Endometrium (tissue), 2 donors: ENCODE measurements at regions not wholly inside any gene's neighbourhood (a gene's known extent, or its start where the extent isn't known, plus 50 kb on each side); places are given as distances from the start of the nearest gene placed in this dataset.

Experiments
- FAIRE-seq: peaks from 2 replicates; lab custom pipeline; 2012; peaks lifted over from hg19 to GRCh38; lab: Jason Lieb, UNC
- donor health status: control.
- donor health status: control.

DNA sequence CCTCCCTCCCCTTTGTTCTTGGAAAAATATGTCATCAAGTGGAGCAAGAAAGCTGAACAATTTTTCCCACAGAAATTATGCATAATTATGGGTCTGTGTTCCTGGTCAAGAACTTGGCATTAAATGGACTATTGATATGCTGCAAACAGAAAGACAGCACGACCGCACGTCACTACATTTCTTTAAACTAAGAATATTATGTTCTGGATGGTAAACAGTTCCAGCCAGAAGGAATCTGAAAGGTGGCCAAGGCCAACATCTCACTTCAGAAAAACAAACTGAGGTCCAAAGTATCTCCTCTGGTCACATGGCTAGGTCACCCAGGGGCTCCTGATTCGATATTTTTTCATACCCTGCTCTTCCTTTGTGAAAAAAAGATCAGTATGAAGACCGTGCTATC, 173.3 kb upstream of the GAS1 start:
- FAIRE-seq = no peak

DNA sequence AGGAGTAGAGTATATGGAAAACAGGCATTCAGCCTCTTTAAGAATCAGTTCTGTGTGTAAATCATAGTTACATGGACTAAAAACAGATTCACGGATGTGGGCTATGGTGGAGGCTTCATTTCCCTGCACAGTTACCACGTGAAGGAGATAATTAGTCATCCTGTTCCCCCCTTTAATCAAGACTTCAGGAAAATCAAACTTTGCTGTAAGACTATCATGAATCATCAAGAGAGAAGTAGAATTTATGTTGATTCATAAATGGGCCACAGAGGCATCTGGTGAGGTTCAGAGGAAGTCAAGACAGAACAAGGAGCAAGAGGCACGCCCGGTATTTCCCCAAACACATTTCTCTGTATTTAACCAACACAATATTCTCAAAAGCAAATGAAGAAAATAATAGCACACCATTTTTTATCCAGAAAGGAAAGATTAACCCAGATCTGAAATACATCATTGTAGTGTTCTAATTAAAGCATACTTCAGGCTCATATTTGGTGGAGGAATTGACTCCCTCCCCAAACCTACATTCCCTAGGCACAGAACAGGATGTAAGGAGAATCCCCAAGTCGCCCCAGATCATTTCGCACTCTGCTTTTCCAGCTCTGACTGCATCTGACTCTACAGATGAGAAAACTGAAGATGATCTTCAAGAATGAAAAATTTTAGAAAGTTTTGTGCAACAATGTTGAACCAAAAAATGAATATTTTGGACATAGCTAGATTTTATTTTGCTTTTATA, 175.8 kb upstream of the GAS1 start:
- no peak for FAIRE-seq

DNA sequence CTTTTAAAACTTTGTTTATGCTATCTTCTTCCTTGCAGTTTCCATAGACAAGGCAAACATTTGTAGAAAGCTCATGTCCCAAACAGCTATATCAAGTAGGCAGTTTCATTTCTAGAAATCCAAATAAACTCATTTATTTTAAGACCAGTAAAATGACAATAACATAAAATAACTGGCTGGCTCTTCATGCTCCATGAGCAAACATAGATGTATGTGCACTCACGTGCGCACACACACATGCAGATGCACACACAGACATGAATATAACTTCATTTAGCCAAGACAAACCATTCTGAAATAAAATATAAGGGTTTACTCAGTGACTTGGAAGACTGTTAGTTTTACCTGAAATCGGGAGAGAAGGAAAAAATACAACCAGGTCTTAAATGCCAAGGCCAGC, 176.5 kb upstream of the GAS1 start:
- FAIRE-seq = no peak

DNA sequence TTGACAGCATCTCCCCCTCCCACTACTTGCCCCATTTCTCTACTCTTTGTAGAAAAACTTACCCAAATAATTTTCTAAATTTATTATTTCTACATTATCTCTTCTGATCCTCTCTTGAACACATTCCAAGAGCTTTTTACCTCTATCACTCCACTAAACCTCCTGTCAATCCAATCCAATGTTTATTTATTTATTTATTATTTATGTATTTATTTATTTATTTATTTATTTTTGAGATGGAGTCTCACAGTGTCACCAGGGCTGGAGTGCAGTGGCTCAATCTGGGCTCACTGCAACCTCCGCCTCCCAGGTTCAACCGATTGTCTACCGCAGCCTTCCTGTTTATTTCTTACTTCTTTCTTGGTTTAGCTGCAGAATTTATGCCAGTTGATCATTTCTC, 178.5 kb upstream of the GAS1 start:
- no peak for FAIRE-seq

DNA sequence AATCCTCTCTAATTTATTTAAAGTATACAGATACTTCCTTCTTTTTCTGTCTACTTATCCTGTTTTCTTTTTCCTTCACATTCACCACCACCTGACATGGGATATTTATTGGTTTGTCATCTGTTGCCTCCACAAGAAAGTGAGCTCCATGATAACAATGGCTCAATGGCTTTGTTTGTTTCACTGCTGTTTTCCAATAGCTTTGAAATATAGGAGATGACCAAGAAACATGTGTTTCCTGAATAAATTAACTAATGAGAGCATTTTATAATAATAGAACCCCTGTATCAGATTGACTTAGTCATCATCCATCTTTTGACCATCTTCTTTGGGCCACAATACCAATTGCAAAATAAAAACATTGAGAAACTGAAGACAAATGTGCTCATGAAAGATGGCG, 180.2 kb upstream of the GAS1 start:
- no peak for FAIRE-seq

DNA sequence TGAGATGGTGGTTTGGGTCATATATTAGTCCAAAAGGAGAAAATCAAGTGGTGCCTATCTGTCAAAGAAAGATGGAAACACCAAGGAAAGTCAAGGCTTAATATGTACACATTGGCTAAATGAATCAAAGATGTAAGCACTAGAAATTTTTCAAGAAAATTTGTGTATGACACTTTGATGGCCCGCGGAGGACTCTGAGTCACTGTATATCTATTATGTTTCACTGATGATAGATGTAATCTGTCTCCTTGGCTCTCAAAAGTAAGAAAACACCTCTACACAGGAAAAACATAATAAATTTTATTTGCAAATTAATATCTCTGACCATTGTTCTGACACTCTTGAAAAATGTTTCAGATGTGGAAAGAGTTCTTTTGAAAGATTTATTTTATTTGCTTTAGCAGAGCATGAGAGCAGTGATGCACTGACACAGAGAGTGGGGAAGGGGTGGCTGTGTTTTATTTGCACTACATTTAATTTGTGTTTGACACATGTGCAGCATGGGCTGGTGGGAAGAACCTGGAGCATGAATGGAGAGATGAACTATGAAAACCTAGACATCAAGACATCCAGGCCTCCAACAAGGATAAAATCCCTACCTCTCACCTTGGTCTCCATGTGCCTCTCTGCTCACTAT, 180.8 kb upstream of the GAS1 start:
- no peak for FAIRE-seq

DNA sequence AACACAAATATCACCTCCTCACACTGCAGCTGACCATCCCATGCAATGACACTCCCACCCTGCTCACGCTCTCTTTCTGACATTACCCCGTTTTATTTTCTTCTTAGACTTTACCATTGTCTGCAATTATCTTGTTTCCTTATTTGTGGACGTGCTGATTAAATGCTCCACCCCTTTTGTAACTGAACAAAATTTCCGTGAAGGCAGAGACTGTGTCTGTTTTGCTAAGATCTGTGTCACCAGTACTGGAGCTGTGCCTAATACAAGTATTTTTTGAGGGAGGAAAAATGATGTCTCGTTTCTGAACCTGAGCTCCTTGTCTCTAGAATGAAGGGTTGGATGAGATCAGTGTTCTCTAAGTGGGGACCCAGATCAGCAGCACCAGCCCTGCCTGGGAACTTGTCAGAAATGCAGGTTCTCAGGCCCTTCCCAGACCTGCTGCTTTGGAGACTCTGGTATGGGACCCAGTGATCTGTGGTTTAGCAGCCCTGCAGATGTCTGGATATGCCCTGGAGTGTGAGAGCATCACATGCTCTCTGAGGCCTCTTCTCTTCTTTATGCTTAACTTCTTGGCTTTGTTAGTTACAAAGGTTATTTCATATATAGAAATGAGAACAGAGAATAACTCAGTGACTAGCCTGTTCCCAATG, 181.7 kb upstream of the GAS1 start:
- FAIRE-seq = no peak

DNA sequence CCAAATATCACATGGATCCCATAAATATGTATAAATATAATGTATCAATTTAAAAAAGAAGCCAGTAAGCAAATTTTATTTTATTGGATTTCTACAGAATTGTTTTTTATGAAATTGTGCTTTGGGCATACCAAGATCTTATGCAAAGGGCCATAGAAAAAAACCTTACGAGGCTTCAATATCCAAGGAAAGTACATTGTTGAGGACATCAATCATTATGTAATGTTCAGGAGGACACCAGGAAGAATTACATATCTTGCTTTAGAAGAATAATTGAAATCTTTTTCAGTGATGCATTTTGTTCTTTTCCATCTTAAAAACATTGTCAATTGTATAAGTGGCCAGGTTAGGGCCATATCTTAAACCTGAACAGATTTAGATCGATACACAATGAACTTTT, 187.8 kb upstream of the GAS1 start:
- no peak for FAIRE-seq

DNA sequence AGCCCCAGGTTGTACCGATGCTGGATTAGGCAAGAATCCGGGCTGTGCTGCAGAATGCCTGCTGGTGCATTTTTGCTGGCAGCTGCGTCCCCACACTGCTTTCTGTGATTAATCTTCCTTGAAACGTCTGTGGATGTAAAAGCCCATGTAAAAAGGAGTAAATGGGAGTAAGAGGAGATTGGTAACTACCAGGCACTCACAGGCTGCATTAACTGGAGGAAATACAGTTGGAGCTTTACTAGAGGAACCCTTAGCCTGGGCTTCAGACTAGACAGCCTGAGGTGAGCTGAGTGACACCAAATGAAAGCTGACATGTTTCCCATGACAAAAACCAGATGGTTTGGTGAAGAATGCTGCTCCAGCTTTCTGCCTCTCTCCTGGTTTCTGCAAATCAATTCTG, 190.4 kb upstream of the GAS1 start:
- no peak for FAIRE-seq

DNA sequence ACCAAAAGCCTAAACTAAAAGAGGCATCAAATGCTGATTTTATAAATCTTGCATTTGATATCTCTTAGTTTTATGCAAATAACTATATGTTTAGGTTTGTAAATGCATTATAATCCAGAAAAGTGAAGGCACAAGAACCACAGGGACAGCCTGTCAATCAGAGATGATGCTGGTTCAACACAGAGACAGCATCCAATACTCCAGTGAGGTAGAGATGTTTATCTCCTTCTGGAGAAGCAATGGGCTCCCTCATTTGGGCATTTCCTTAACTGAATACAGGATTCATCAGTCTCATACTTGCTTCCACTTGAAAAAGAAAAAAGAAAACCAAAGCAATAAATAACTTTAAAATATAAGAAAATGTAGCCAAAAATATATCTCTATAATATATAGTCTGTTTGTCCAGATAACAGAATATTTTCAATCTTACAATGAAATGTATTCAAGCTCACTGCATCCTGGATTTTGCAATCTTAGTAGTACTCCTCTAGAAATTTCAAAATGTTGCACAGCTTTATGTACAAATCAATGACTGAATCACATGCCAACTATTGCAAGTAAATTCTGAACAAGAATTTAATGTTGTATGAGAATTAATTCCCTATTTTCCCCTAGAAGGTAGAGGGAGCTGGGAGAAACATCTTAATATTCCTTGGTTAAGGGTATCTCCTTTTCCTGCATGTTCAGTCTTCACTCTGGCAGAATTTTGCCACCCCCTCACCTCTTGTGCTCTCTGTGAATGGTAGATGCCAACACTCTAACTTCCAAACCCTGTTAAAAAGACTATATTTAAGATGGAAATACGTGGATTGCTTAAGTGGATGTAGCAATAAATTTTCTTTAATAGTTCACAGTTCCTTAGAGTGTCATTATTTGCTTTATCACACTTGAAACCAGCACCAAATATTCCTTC, 191.1 kb upstream of the GAS1 start:
- FAIRE-seq = no peak

DNA sequence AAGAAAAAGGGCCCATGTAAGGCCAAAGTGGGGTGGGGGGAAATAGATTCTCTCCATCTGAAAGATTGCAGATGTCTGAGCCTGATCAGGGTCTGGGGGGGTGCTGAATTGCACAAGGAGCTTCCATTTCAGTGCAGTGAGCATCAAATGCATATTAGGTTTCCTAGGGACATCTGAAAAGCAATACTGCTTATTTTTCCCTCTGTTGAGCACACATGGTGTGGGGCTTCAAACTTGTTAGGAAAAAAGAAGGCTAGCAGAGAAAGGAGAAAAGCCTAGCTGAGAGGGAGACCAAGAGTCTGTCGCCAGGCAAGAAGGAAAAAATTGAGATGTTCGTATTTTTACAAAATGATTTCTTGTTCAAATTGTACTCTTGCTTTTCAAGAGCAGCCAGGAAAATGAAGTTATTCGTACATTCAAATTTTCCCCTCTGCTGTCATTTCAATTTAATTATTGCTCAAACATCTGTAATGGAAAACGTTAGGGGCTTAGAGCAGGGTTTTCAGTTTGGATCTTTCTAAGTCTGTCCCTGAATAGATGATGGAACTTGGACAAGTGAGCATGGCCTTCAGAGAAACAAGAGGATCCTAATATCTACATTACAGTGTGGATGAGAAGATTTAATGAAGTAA, 191.9 kb upstream of the GAS1 start:
- FAIRE-seq = no peak

DNA sequence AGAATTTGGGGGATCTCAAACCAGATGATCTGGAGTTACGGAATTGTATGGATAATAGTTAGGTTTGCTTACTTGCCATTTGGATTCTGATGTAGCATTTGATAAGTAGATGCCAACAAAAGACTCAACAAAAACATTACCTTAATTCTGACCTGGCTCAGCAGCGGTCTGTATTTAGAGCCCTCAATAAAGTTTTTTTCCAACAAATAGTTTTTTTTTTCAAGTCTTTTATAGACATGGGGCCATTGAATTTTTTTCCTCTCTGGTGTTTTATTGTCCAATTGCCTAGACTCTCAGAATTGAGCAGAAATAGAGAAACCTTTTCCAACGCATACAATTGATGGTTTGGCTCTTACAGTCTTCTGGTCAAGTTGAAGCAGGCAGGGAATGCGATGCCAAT, 192.8 kb upstream of the GAS1 start:
- no peak for FAIRE-seq

DNA sequence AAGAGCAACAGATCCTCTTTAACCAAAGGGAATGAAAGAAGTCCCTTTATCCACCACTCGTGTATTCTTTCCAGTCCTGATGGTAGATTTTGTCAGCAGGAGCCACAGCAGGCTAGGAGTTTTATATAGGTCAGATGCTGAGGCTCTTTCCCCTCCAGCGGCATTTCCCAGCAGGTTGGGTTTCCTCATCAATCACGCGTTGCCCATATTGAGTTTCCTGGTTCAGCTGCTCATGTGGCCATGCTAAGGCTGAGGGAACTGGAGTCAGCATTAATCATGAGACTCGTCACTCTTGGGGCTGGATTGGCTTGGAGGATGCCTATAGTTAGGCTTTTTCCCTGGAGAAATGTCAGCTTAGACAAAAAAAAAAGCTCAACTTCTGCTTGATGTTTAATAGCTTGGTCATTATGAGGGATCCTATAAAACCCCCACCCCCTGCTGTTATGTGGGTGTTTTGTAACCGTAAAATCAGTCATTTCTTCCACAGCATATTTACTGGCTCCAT, 193.4 kb upstream of the GAS1 start:
- no peak for FAIRE-seq

DNA sequence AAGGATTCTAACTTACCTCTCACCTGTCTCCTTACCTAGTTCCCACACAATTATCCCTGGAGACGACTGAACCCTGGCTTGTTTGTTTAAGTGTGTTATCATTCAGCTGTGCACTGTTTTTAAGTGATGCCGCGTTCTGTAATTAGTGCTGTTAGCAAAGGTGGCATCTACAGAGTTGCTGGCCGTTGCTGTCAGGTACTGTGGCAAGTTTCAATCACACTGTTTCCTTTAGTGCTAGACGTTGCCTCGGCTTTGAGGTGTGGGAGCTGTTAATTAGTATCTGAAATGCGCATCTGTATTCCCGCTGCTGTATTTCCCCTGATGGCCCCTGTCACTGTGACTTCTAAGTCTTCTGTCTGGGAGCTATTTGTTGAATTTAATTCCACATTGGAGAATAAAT, 193.8 kb upstream of the GAS1 start:
- no peak for FAIRE-seq

DNA sequence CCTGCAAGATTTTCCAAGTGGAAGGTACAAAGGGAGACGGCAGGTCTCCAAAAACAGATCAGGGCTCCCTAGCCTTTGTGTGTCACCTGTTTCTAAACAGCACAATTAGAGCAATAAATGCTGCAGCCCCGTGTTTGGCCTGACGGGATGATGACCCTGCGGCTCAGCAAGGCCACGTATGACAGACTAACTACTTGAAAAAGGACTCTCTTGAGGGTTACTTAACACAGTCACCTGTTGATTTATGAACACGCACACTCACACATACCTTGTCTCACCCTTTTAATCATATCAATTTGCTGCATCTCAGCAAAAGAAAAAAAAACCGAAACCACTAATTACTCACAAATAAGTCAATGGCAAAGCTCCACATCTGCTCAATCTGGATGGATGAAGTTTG, 199.6 kb upstream of the GAS1 start:
- FAIRE-seq = no peak

DNA sequence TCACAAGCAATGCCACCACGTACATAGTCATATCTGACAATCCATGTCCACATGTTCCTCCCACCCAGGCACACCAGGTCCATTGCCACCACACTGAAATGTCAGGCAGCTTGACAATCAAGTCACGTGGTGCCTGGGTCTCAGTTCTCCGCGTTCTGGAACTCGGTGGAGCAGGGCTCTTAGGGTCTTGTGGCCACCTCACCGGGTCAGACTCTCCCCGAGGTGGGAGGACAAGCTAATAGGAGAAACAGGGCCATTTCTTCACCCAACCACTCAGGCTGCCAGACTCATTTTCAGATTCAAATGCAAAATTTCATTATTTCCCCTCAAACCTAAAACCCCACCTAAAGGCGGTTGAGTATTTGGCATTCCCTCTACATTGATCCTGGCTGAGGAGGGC, 200.5 kb upstream of the GAS1 start:
- FAIRE-seq = no peak

DNA sequence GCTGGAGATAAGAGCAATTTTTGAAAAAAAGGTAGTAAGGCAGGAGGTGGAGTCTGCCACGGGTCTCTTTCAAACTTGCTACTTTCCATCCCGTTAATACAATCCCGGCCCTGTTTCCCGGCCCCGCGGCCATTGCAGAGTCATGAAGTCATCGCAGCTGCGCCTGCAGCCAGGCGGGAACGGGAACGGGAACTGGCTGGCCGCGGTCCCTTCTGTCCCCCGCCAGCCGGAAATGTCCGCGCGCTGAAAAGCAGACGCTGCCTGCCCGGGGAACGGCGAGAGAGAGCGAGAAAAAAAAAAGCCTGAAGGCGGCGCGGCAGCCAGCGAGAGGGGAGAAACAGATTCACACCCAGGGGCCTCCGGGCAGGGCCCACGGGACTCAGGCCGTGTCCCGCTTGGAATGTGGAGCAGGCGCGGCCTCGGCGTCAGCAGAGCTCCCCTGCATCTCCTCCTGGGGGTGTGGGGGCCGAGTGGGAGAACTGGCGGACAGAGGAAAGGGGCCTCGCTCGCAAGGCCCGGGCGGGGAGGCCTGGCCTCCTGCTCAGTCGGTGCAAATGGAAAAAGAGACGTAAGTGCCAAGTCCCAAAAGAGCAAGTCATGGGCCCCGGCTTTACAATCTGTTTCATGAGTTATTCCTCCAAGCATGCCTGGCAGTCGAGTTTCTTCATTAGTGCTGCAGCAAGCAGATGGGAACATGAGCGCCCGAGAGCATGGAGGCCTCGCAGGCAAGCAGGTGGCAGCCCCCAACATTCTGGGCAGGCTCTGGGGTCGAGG, 201.2 kb upstream of the GAS1 start:
- FAIRE-seq = no peak

DNA sequence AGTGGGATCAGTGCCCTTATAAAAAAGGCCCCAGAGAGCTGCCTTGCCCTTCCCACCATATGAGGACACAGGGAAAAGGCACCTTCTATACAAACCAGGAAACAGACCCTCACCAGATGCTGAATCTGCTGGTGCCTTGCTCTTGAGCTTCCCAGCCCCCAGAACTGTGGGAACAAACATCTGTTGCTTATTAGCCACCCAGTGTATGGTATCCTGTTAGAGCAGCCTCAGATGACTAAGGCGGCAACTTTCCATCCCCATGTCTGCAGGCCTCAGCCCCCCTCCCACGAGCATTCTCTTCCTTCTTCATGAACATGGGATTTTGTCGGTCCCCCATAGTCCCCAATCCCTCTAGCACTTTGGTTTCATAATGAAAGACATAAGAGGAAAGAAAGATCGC, 202.5 kb upstream of the GAS1 start:
- FAIRE-seq = no peak

DNA sequence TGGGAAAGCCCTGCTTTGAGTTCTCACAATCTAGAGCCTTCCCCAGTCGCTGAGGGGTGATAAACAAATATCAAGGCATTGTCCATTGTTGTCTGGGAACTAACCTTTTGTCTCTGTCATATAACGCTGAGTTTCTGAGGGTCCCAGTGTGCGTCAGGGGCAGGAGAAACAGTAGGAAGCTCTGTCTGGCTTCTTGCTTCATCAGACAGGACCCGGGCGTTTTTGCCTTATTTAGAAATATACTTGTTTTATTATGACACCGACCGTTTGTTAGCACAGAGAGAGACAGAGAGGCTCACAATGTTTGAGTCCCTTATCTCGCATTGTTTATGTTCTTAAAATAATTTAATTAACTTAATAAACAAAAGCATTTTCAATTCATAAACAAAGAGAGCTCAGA, 204.9 kb upstream of the GAS1 start:
- no peak for FAIRE-seq

DNA sequence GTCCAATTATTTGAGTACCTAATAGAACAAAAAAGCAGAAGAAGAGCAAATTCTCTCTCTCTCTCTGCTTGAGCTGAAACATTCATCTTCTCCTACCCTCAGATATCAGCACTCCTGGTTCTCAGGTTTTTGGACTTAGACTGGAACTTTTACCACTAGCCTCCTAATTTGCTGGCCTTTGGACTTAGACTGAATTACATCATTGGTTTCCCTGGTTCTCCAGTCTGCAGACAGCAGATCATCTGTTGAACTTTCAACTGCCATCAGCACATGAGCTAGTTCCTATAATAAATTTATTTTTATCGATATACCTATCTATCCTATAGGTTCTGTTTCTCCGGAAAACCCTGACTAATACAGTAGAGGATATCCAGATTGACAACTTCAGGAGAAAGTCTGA, 208.9 kb upstream of the GAS1 start:
- FAIRE-seq = no peak

DNA sequence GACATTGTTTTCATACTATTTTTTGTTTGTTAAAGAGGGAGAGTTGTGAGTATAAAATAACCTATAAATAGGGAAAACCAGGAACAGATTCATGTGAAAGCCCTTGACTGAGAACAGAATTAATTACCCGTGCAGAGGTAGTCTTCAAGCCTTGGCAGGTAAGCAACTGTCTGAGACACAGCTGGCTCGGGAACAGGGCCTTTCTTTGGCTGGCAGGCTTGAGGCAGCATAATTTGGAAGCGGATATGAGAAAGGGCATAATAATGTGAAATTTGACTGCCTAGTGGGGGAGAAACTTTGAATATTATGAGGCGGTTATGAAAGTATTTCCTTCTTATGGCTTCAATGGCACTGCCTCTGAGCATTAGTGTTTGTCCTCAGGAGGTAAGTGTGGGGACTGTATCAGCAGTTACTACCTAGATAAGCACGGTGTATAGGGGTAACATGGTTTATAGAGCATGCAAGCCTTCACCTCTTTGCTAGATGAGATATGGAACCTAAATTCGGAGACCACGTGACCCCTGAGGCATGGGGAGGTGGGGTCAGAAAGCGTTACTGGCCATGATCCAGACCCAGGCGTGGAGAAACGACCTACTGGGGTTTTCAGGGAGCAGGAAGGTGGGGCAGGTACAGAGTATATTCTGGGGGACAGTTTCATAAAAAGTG, 210.2 kb upstream of the GAS1 start:
- no peak for FAIRE-seq
